B cell (primary cell): ENCODE measurements at regions not wholly inside any gene's neighbourhood (a gene's known extent, or its start where the extent isn't known, plus 50 kb on each side); places are given as distances from the start of the nearest gene placed in this dataset.

ENCODE experiments used
- ATAC-seq: fragments of 200-7000 bp; cut with Tn5 transposase; one replicate; pipeline ENCODE4 v1.10.0; 2021; ENCODE audit warnings: low read depth, mild to moderate bottlenecking, moderate number of reproducible peaks, moderate library complexity
- CTCF ChIA-PET: fragments of 350-600 bp; sonication (Branson Sonifier 250); formaldehyde crosslinking; loops from one replicate; lab custom pipeline; 2021; ENCODE audit warnings: antibody characterized with exemption, inconsistent platforms; lab: Charles Lee
- POLR2A ChIA-PET: fragments of 350-600 bp; sonication (Branson Sonifier 250); formaldehyde crosslinking; loops from one replicate; lab custom pipeline; 2021; ENCODE audit warnings: antibody characterized with exemption; lab: Charles Lee
- DNase-seq: peaks from one replicate; pipeline ENCODE4 v3.0.0; 2013
- H2AFZ ChIP-seq: 2 replicates; pipeline ENCODE4 v1.6.1; 2012; ENCODE audit warnings: mild to moderate bottlenecking, low read depth, low read length; ENCODE audit not compliant: insufficient read depth, poor library complexity, severe bottlenecking
- H3K27ac ChIP-seq, 2 donors: 1 replicate in 1 of 2; 2 replicates in 1 of 2; pipeline ENCODE4 v1.5.1; 2012 to 2013; ENCODE audit warnings: low read length in 2 of 2, mild to moderate bottlenecking in 2 of 2, moderate library complexity in 1 of 2
- H3K27me3 ChIP-seq, 4 experiments: fragments of 200-600 bp in 1 of 4; sonication (generic) in 1 of 4; replicated peaks in 1 of 4; 1 replicate in 2 of 4; 2 replicates in 2 of 4; pipeline versions ENCODE4 v1.6.1 to v1.7.0; 2013 to 2016; ENCODE audit warnings: low read length in 3 of 4, mild to moderate bottlenecking in 2 of 4, mixed read lengths in 1 of 4, moderate library complexity in 1 of 4; ENCODE audit not compliant: insufficient read depth in 4 of 4, control insufficient read depth in 3 of 4; ENCODE audit errors: control extremely low read depth in 1 of 4
- H3K36me3 ChIP-seq, 2 experiments: replicated peaks in 1 of 2; 1 replicate in 1 of 2; 2 replicates in 1 of 2; pipeline versions ENCODE4 v1.6.1 to v1.7.1; 2013; ENCODE audit warnings: low read length in 1 of 2; ENCODE audit not compliant: insufficient read depth in 2 of 2, control insufficient read depth in 1 of 2; ENCODE audit errors: control extremely low read depth in 1 of 2, extremely low read depth in 1 of 2
- H3K4me1 ChIP-seq, 2 donors: fragments of 200-600 bp in 1 of 2; sonication (generic) in 1 of 2; 1 replicate in 1 of 2; 2 replicates in 1 of 2; pipeline versions ENCODE4 v1.5.1 to v1.6.1; 2013 to 2017; ENCODE audit warnings: low read length in 2 of 2; ENCODE audit not compliant: control insufficient read depth in 2 of 2, insufficient read depth in 2 of 2
- H3K4me2 ChIP-seq: replicated peaks from 2 replicates; pipeline ENCODE3; 2012; ENCODE audit warnings: mild to moderate bottlenecking, low read depth, low read length; ENCODE audit not compliant: poor library complexity, severe bottlenecking
- H3K4me3 ChIP-seq, 5 experiments: fragments of 200-600 bp in 1 of 5; sonication (generic) in 1 of 5; 1 replicate in 3 of 5; 2 replicates in 2 of 5; pipeline versions ENCODE4 v1.5.1 to v1.7.0; 2011 to 2016; ENCODE audit warnings: low read length in 4 of 5, mild to moderate bottlenecking in 4 of 5, low read depth in 2 of 5, control low read depth in 1 of 5, moderate library complexity in 1 of 5; ENCODE audit not compliant: insufficient read depth in 1 of 5; ENCODE audit errors: control extremely low read depth in 1 of 5, extremely low read depth in 1 of 5
- H3K79me2 ChIP-seq: fragments of 200-600 bp; sonication (generic); one replicate; pipeline ENCODE4 v1.6.0; 2016; ENCODE audit warnings: low read length; ENCODE audit not compliant: control insufficient read depth, insufficient read depth
- H3K9ac ChIP-seq: fragments of 200-600 bp; sonication (generic); 2 replicates; pipeline ENCODE4 v1.6.1; 2017; ENCODE audit warnings: mild to moderate bottlenecking, low read length, moderate library complexity
- H3K9me3 ChIP-seq, 3 donors: one replicate each; pipeline versions ENCODE4 v1.6.1 to v1.7.1; 2013; ENCODE audit warnings: low read length in 2 of 3; ENCODE audit not compliant: control insufficient read depth in 2 of 3, insufficient read depth in 1 of 3; ENCODE audit errors: control extremely low read depth in 1 of 3
- H4K20me1 ChIP-seq: 2 replicates; pipeline ENCODE4 v1.6.0; 2012; ENCODE audit warnings: mild to moderate bottlenecking, low read length; ENCODE audit not compliant: insufficient read depth, control insufficient read depth, poor library complexity, severe bottlenecking
- H3K27ac Mint-ChIP-seq: one replicate; pipeline ENCODE4 v1.8.0; 2021; ENCODE audit warnings: mixed read lengths
- H3K27me3 Mint-ChIP-seq: one replicate; pipeline ENCODE4 v1.8.0; 2021; ENCODE audit warnings: mixed read lengths
- H3K4me1 Mint-ChIP-seq: one replicate; pipeline ENCODE4 v1.8.0; 2021; ENCODE audit warnings: mixed read lengths
- H3K4me3 Mint-ChIP-seq: one replicate; pipeline ENCODE4 v1.8.0; 2021; ENCODE audit warnings: mixed read lengths
- H3K9me3 Mint-ChIP-seq: one replicate; pipeline ENCODE4 v1.8.0; 2022; ENCODE audit warnings: mixed read lengths; ENCODE audit not compliant: insufficient read depth
- CTCF ChIP-seq: fragments of 200-600 bp; IDR thresholded peaks from one replicate; pipeline ENCODE4 v1.8.0; 2022; ENCODE audit warnings: antibody characterized with exemption, mild to moderate bottlenecking
- EZH2 ChIP-seq: IDR thresholded peaks from 2 replicates; pipeline ENCODE4 v1.6.1; 2012; ENCODE audit warnings: borderline replicate concordance, low read depth, mild to moderate bottlenecking, moderate library complexity, low read length; ENCODE audit not compliant: insufficient read depth, poor library complexity, severe bottlenecking
- WGBS: methylation state at CpG from one replicate; pipeline ENCODE4 v1.1.5; 2013; ENCODE audit warnings: missing lambda C conversion rate; ENCODE audit not compliant: insufficient coverage; 5-methylcytosine and 5-hydroxymethylcytosine counted together
- intact Hi-C: fragments of 100-400 bp; cut with micrococcal nuclease; formaldehyde crosslinking; loops from one replicate; pipeline ENCODE4 v1.10.0; 2022

GRCh38 chr6:140732155-140732554 lies 1357.7 kb upstream of the CITED2 start:
- Histone ChIP-seq H4K20me1 (no peaks in the 10 kb centered on the region), H3K4me2 (no peak overlapping the region), H3K9ac (no peak overlapping the region), H3K4me3 (no peak overlapping the region), H3K4me1 (no peaks in the 10 kb centered on the region), H3K27ac (no peak overlapping the region), H3K9me3 (no peaks in the 10 kb centered on the region), H3K27me3 (no peaks in the 10 kb centered on the region), H3K79me2 (no peaks in the 10 kb centered on the region), H3K36me3 (no peaks in the 10 kb centered on the region), H2AFZ (no peak overlapping the region)
- no CpG with 5 or more reads among the region's 2 CpGs for WGBS
- no peak for ATAC-seq
- intact Hi-C loops = no loop called here
- TF ChIP-seq EZH2 = no peak
- TF ChIP-seq CTCF = no peak
- Mint-ChIP-seq H3K27me3 (no peaks in the 10 kb centered on the region), H3K27ac (no peak overlapping the region), H3K4me3 (no peak overlapping the region), H3K9me3 (no peaks in the 10 kb centered on the region), H3K4me1 (no peaks in the 10 kb centered on the region)
- POLR2A ChIA-PET = no interaction called here
- DNase-seq = no peak
- CTCF ChIA-PET = no interaction called here

GRCh38 chr6:140731741-140732140 lies 1357.3 kb upstream of the CITED2 start:
- H3K9ac ChIP-seq = no peak overlapping the region
- H3K79me2 ChIP-seq = no peaks in the 10 kb centered on the region
- no peaks in the 10 kb centered on the region for H3K9me3 Mint-ChIP-seq
- no peak overlapping the region for H2AFZ ChIP-seq
- POLR2A ChIA-PET = no interaction called here
- no peaks in the 10 kb centered on the region for H3K27me3 Mint-ChIP-seq
- H3K27me3 ChIP-seq = no peaks in the 10 kb centered on the region
- no peaks in the 10 kb centered on the region for H3K36me3 ChIP-seq
- intact Hi-C loops = no loop called here
- no peaks in the 10 kb centered on the region for H4K20me1 ChIP-seq
- H3K9me3 ChIP-seq = no peaks in the 10 kb centered on the region
- H3K4me1 ChIP-seq = no peaks in the 10 kb centered on the region
- no peak overlapping the region for H3K27ac ChIP-seq
- DNase-seq = no peak
- ATAC-seq = no peak
- CTCF ChIA-PET = no interaction called here
- no peak overlapping the region for H3K4me2 ChIP-seq
- no peak overlapping the region for H3K27ac Mint-ChIP-seq
- no peak overlapping the region for H3K4me3 Mint-ChIP-seq
- H3K4me3 ChIP-seq = no peak overlapping the region
- no CpG with 5 or more reads among the region's 3 CpGs for WGBS
- TF ChIP-seq CTCF (no peak), EZH2 (no peak)
- H3K4me1 Mint-ChIP-seq = no peaks in the 10 kb centered on the region
